ENCODE measurements at regions not wholly inside any gene's neighbourhood (a gene's known extent, or its start where the extent isn't known, plus 50 kb on each side); places are given as distances from the start of the nearest gene placed in this dataset.

GRCh38 chr4:159520074-159520473, 417.2 kb downstream of the RAPGEF2 start (continued):
- no peak for TF ChIP-seq HMGA2 (CRISPR knock-in tag; IDR thresholded peaks at IDR 0.05)
- no peak for TF ChIP-seq FOXK1 (CRISPR knock-in tag; IDR thresholded peaks at IDR 0.05)
- TF ChIP-seq JAZF1 (CRISPR knock-in tag; IDR thresholded peaks at IDR 0.05): no peak
- no peak for TF ChIP-seq GTF2I (CRISPR knock-in tag; conservative IDR thresholded peaks at IDR 0.05)
- TF ChIP-seq ZNF416 (CRISPR knock-in tag; IDR thresholded peaks at IDR 0.05): no peak
- TF ChIP-seq AFF4 (CRISPR knock-in tag; IDR thresholded peaks at IDR 0.05; ENCODE audit: borderline replicate concordance): no peak

GRCh38 chr4:159526172-159526571, 423.3 kb downstream of the RAPGEF2 start:
- no peak for DNase-seq (ENCODE audit: low spot score)
- Mint-ChIP-seq H3K27me3 (ENCODE audit: low read depth) (peaks cover 3% of the 10 kb centered on the region; the same call in 1 of the 2 replicates), H3K27ac (no peak overlapping the region), H3K36me3 (peaks cover 26% of the 10 kb centered on the region), H3K4me3 (no peak overlapping the region), H3K4me1 (no peaks in the 10 kb centered on the region), H3K9me3 (peaks cover 24% of the 10 kb centered on the region)
- ChIA-PET POLR2A (no interaction called here), CTCF (no interaction called here)
- TF ChIP-seq USF1 (CRISPR knock-in tag; IDR thresholded peaks at IDR 0.05) (no peak), E2F1 (CRISPR knock-in tag; IDR thresholded peaks at IDR 0.05) (no peak), CREB1 (CRISPR knock-in tag; IDR thresholded peaks at IDR 0.05) (no peak), CDX4 (CRISPR knock-in tag; IDR thresholded peaks at IDR 0.05; ENCODE audit: borderline replicate concordance) (no peak), GTF2I (CRISPR knock-in tag; conservative IDR thresholded peaks at IDR 0.05) (no peak), ZNF317 (CRISPR knock-in tag; IDR thresholded peaks at IDR 0.05; ENCODE audit: borderline replicate concordance, low read depth) (no peak), ZNF532 (CRISPR knock-in tag; IDR thresholded peaks at IDR 0.05; ENCODE audit: borderline replicate concordance) (no peak), ZNF425 (CRISPR knock-in tag; conservative IDR thresholded peaks at IDR 0.05) (no peak), KAT7 (CRISPR knock-in tag; IDR thresholded peaks at IDR 0.05; ENCODE audit: borderline replicate concordance) (no peak), ELF4 (CRISPR knock-in tag; IDR thresholded peaks at IDR 0.05; ENCODE audit: low read depth) (no peak), ZNF416 (CRISPR knock-in tag; IDR thresholded peaks at IDR 0.05) (no peak)
- ATAC-seq: no peak

Measured in WTC11 (cell line).